ENCODE measurements at regions not wholly inside any gene's neighbourhood (a gene's known extent, or its start where the extent isn't known, plus 50 kb on each side); places are given as distances from the start of the nearest gene placed in this dataset.

DNA sequence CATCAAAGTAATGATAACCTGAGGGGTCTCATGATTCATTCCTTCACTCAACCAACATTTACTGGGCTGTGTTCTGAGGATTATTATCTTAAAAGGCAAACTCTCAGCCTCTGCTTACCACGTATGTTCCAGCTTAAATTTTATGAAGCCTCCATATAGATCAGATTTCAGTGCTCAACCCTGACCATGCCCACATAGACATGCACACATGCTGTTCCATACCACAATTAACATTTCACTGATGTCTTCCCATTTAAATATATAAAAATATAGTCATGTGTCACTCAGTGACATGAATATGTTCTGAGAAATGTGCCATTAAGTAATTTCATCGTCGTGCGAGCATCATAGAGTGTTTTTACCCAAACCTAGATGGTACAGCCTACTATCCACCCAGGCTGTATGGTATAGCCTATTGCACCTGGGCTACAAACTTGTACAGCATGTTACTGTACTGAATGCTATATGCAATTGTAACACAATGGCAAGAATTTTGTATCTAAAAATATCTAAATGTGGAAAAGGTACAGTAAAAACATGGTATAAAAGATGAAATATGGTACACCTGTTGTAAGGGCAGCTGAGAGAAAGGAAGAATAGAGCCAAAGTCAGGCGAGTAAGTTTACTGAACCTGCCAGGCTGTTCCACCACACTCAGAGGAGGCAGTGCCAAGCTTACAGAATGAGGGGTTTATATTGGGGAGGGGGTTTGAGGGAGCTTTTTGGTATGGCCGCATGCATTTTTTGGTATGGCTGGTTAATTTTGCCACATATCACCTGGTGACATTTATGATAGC, 134.7 kb upstream of the ETV3 start:
- TF ChIP-seq CTCF (conservative IDR thresholded peaks at IDR 0.05; ENCODE audit: low read depth, low read length) (no peak), RAD21 (IDR thresholded peaks at IDR 0.05; ENCODE audit: low read length) (no peak), POLR2A (IDR thresholded peaks at IDR 0.05; ENCODE audit: low read depth, low read length) (no peak), RCOR1 (IDR thresholded peaks at IDR 0.05; ENCODE audit: insufficient replicate concordance, low read length) (no peak), MAZ (IDR thresholded peaks at IDR 0.05; ENCODE audit: borderline replicate concordance, low read depth, low read length) (no peak), USF2 (IDR thresholded peaks at IDR 0.05; ENCODE audit: low read depth, low read length) (no peak), RFX5 (IDR thresholded peaks at IDR 0.05; ENCODE audit: low read depth, low read length) (no peak), MXI1 (IDR thresholded peaks at IDR 0.05; ENCODE audit: borderline replicate concordance, low read depth, low read length) (no peak), FOS (IDR thresholded peaks at IDR 0.05; ENCODE audit: low read depth, low read length) (no peak), CEBPB (IDR thresholded peaks at IDR 0.05; ENCODE audit: low read depth, low read length) (no peak), BHLHE40 (IDR thresholded peaks at IDR 0.05; ENCODE audit: low read depth, low read length) (no peak)
